Stomach (tissue), 8 donors: ENCODE measurements at regions not wholly inside any gene's neighbourhood (a gene's known extent, or its start where the extent isn't known, plus 50 kb on each side); places are given as distances from the start of the nearest gene placed in this dataset.

Experiments
- DNase-seq, 2 donors: peaks; one replicate each; pipeline versions ENCODE4 v3.0.0 to v3.0.0-alpha.2; 2013 to 2019
- H3K27ac ChIP-seq, 5 donors: fragments of 200-600 bp in 4 of 5; sonication (generic) in 4 of 5; one replicate each; pipeline ENCODE4 v1.5.1; 2013 to 2019; ENCODE audit warnings: mild to moderate bottlenecking in 1 of 5, moderate library complexity in 1 of 5
- H3K27me3 ChIP-seq, 3 donors: fragments of 200-600 bp; sonication (generic); one replicate each; pipeline ENCODE4 v1.5.1; 2017 to 2019; ENCODE audit warnings: mixed run types in 1 of 3
- H3K36me3 ChIP-seq, 4 donors: fragments of 200-600 bp; sonication (generic); 1 replicate in 3 of 4; 2 replicates in 1 of 4; pipeline ENCODE4 v1.5.1; 2016 to 2019
- H3K4me1 ChIP-seq, 4 donors: fragments of 200-600 bp; sonication (generic); one replicate each; pipeline ENCODE4 v1.5.1; 2016 to 2019
- H3K4me3 ChIP-seq, 4 donors: fragments of 200-600 bp; sonication (generic) in 3 of 4; one replicate each; pipeline ENCODE4 v1.5.1; 2016 to 2019; ENCODE audit warnings: mild to moderate bottlenecking in 1 of 4
- H3K9me3 ChIP-seq, 4 donors: fragments of 200-600 bp; sonication (generic); one replicate each; pipeline ENCODE4 v1.5.1; 2016 to 2019
- CTCF ChIP-seq, 7 experiments: fragments of 450-650 bp in 4 of 7; fragments of 200-600 bp in 3 of 7; sonication (generic) in 3 of 7; IDR thresholded peaks; one replicate each; pipeline ENCODE4 v1.5.1; 2016 to 2019; ENCODE audit warnings: antibody characterized with exemption in 7 of 7, control low read depth in 2 of 7, mild to moderate bottlenecking in 1 of 7
- EP300 ChIP-seq: sonication (generic); formaldehyde crosslinking; IDR thresholded peaks from one replicate; pipeline ENCODE4 v1.6.1; 2017; ENCODE audit warnings: antibody characterized with exemption
- POLR2A ChIP-seq, 4 donors: fragments of 450-650 bp; IDR thresholded peaks; one replicate each; pipeline ENCODE4 v1.6.1; 2016; ENCODE audit warnings: antibody characterized with exemption in 4 of 4, control low read depth in 2 of 4, mild to moderate bottlenecking in 1 of 4, moderate library complexity in 1 of 4
- POLR2AphosphoS5 ChIP-seq, 3 donors: sonication (generic); formaldehyde crosslinking; IDR thresholded peaks; one replicate each; pipeline ENCODE4 v1.6.1; 2016; ENCODE audit warnings: antibody characterized with exemption in 3 of 3
- WGBS, 5 donors: extraction: QIAGEN DNeasy Blood & Tissue Kit in 3 of 5; methylation state at CpG; one replicate each; pipeline versions ENCODE4 v1.1.5 to v1.1.7; 2013 to 2018; 5-methylcytosine and 5-hydroxymethylcytosine counted together
- intact Hi-C: fragments of 100-400 bp; cut with DNase I; formaldehyde crosslinking; loops from one replicate; pipeline ENCODE4 v1.15.1; 2023; ENCODE audit warnings: low total_unique reads
- donor health status: healthy with polysubstance abuse.
- donor health status: Bipolar disorder and iron deficiency.
- donor health status: healthy.

GRCh38 chr2:12400543-12400942, 316.2 kb upstream of the TRIB2 start:
- H3K27ac ChIP-seq = no peak overlapping the region
- intact Hi-C loops = no loop called here
- no peaks in the 10 kb centered on the region for H3K4me1 ChIP-seq
- H3K36me3 ChIP-seq = no peaks in the 10 kb centered on the region
- H3K4me3 ChIP-seq = no peak overlapping the region
- peaks cover 0 to 7% (median 0%) of the 10 kb centered on the region in 4 donors for H3K9me3 ChIP-seq
- no peak for DNase-seq
- 60 to 97% (median 89%) methylated on average over 3 of the region's 3 CpGs for WGBS, 5 donors
- TF ChIP-seq EP300 (no peak), POLR2AphosphoS5 (IDR thresholded peaks at IDR 0.05) (no peak), CTCF (IDR thresholded peaks at IDR 0.05) (no peak), POLR2A (IDR thresholded peaks at IDR 0.05) (no peak)
- H3K27me3 ChIP-seq = no peaks in the 10 kb centered on the region

GRCh38 chr2:12402440-12403139, 314.1 kb upstream of the TRIB2 start:
- Histone ChIP-seq H3K4me1 (no peaks in the 10 kb centered on the region), H3K27ac (no peak overlapping the region), H3K4me3 (no peak overlapping the region), H3K36me3 (no peaks in the 10 kb centered on the region), H3K27me3 (no peaks in the 10 kb centered on the region), H3K9me3 (peaks cover 0 to 7% (median 0%) of the 10 kb centered on the region in 4 donors)
- TF ChIP-seq EP300 (no peak), POLR2AphosphoS5 (IDR thresholded peaks at IDR 0.05) (no peak), POLR2A (IDR thresholded peaks at IDR 0.05) (no peak), CTCF (IDR thresholded peaks at IDR 0.05) (no peak)
- intact Hi-C loops = no loop called here
- DNase-seq = no peak
- 93 to 98% (median 97%) methylated on average over 5 of the region's 5 CpGs for whole genome bisulfite sequencing, 5 donors

GRCh38 chr2:12404497-12404896, 312.2 kb upstream of the TRIB2 start:
- intact Hi-C loops = no loop called here

GRCh38 chr2:12407160-12407559, 309.6 kb upstream of the TRIB2 start:
- Histone ChIP-seq H3K27me3 (no peaks in the 10 kb centered on the region), H3K36me3 (no peaks in the 10 kb centered on the region), H3K27ac (no peak overlapping the region), H3K4me3 (no peak overlapping the region), H3K4me1 (no peaks in the 10 kb centered on the region), H3K9me3 (peaks cover 0 to 13% (median 0%) of the 10 kb centered on the region in 4 donors)
- WGBS, 5 donors = 87 to 95% (median 94%) methylated on average over 5 of the region's 5 CpGs
- TF ChIP-seq EP300 = no peak
- TF ChIP-seq CTCF (IDR thresholded peaks at IDR 0.05) = no peak
- no peak for TF ChIP-seq POLR2AphosphoS5 (IDR thresholded peaks at IDR 0.05)
- TF ChIP-seq POLR2A (IDR thresholded peaks at IDR 0.05) = no peak
- DNase-seq = no peak
- intact Hi-C loops = no loop called here

More at GRCh38 chr2:12404497-12404896, 312.2 kb upstream of the TRIB2 start:
- Histone ChIP-seq H3K36me3 (no peaks in the 10 kb centered on the region), H3K4me3 (no peak overlapping the region), H3K27me3 (no peaks in the 10 kb centered on the region), H3K9me3 (peaks cover 0 to 7% (median 0%) of the 10 kb centered on the region in 4 donors), H3K27ac (no peak overlapping the region), H3K4me1 (no peaks in the 10 kb centered on the region)
- no peak for DNase-seq
- TF ChIP-seq POLR2A (IDR thresholded peaks at IDR 0.05) (no peak), EP300 (no peak), CTCF (IDR thresholded peaks at IDR 0.05) (no peak), POLR2AphosphoS5 (IDR thresholded peaks at IDR 0.05) (no peak)
